WERI-Rb-1 (cell line): ENCODE measurements at regions not wholly inside any gene's neighbourhood (a gene's known extent, or its start where the extent isn't known, plus 50 kb on each side); places are given as distances from the start of the nearest gene placed in this dataset.

Source experiments
- DNase-seq: peaks from one replicate; pipeline ENCODE4 v3.0.0-alpha.2; 2020
- H3K27ac ChIP-seq: fragments of 250-450 bp; sonication (Bioruptor Pico); 2 replicates; pipeline ENCODE4 v1.5.1; 2020; ENCODE audit warnings: mild to moderate bottlenecking, moderate library complexity
- H3K27me3 ChIP-seq: fragments of 250-450 bp; sonication (Bioruptor Pico); 2 replicates; pipeline ENCODE4 v1.5.1; 2021; ENCODE audit warnings: mild to moderate bottlenecking, low read depth, moderate library complexity; ENCODE audit not compliant: insufficient read depth, severe bottlenecking
- H3K36me3 ChIP-seq: fragments of 250-450 bp; sonication (Bioruptor Pico); 2 replicates; pipeline ENCODE4 v1.5.1; 2020; ENCODE audit warnings: mild to moderate bottlenecking, moderate library complexity
- H3K4me3 ChIP-seq: 2 replicates; pipeline ENCODE4 v1.5.1; 2011; ENCODE audit warnings: low read depth, mild to moderate bottlenecking, control low read depth, low read length
- H3K9me3 ChIP-seq: fragments of 250-450 bp; sonication (Bioruptor Pico); 2 replicates; pipeline ENCODE4 v1.5.1; 2021; ENCODE audit warnings: mild to moderate bottlenecking, moderate library complexity; ENCODE audit not compliant: severe bottlenecking
- CTCF ChIP-seq: IDR thresholded peaks from 2 replicates; pipeline ENCODE4 v1.5.1; 2011; ENCODE audit warnings: low read depth, mild to moderate bottlenecking, control low read depth, inconsistent platforms, low read length

DNA sequence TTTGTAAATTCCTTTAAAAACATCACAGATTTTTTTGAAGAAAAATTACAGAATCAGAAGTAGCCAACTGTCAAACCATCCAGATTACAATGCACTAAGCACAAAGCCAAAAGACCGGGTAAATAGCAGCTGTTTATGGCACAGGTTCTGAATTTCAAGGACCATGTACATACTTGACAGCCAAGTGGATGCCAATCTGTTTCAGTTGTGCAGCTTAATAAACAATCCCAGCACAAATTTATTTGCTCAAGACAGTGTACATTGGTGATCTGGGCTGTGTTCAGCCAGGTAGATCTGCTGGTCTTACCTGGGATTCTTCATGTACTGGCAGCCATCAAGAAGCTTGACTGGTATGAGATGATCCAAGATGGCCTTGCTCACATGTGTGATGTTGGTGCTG lies 229.8 kb upstream of the FLRT2 start:
- DNase-seq: no peak
- Histone ChIP-seq H3K9me3 (no peaks in the 10 kb centered on the region), H3K4me3 (no peak overlapping the region), H3K27ac (no peak overlapping the region), H3K27me3 (no peaks in the 10 kb centered on the region), H3K36me3 (no peaks in the 10 kb centered on the region)
- no peak for TF ChIP-seq CTCF

- H3K9me3 ChIP-seq: no peaks in the 10 kb centered on the region
- no peaks in the 10 kb centered on the region for H3K27me3 ChIP-seq
- no peak overlapping the region for H3K4me3 ChIP-seq
- no peaks in the 10 kb centered on the region for H3K36me3 ChIP-seq
- DNase-seq: no peak
- TF ChIP-seq CTCF: no peak
- no peak overlapping the region for H3K27ac ChIP-seq
These were observed 228.4 kb upstream of the FLRT2 start for GRCh38 chr14:85301506-85301905.

GRCh38 chr14:85306024-85306423 lies 223.9 kb upstream of the FLRT2 start:
- no peaks in the 10 kb centered on the region for H3K27me3 ChIP-seq
- H3K27ac ChIP-seq: no peak overlapping the region
- H3K9me3 ChIP-seq: no peaks in the 10 kb centered on the region
- no peak for TF ChIP-seq CTCF
- no peak for DNase-seq
- H3K4me3 ChIP-seq: no peak overlapping the region
- no peaks in the 10 kb centered on the region for H3K36me3 ChIP-seq

GRCh38 chr14:85308531-85309300 lies 221.2 kb upstream of the FLRT2 start:
- Histone ChIP-seq H3K4me3 (peak overlapping the region; percentile 4; the same call in 1 of the 2 replicates), H3K27me3 (no peaks in the 10 kb centered on the region), H3K9me3 (no peaks in the 10 kb centered on the region), H3K36me3 (no peaks in the 10 kb centered on the region), H3K27ac (peak overlapping the region; percentile 44)
- no peak for TF ChIP-seq CTCF
- peak; percentile 72 for DNase-seq

- Histone ChIP-seq H3K9me3 (no peaks in the 10 kb centered on the region), H3K27me3 (no peaks in the 10 kb centered on the region), H3K36me3 (no peaks in the 10 kb centered on the region), H3K4me3 (no peak overlapping the region), H3K27ac (no peak overlapping the region)
- DNase-seq: no peak
- TF ChIP-seq CTCF: no peak
These were observed 219.3 kb upstream of the FLRT2 start for GRCh38 chr14:85310491-85311272.
